NCI-H82 treated with DMSO at 0.1 percent for 48 hours (cell line): ENCODE measurements at regions not wholly inside any gene's neighbourhood (a gene's known extent, or its start where the extent isn't known, plus 50 kb on each side); places are given as distances from the start of the nearest gene placed in this dataset.
"Not testable (repeated sequence)": the region's sequence is repeated elsewhere in the genome, so short reads cannot be mapped to it uniquely, and the experiment has no call there.

ENCODE experiments used
- DNase-seq: peaks from one replicate; lab custom pipeline; 2025; ENCODE audit not compliant: unreplicated experiment; lab: John Stamatoyannopoulos, UW

GRCh38 chr3:118629821-118630220 lies 404.8 kb downstream of the IGSF11 start:
- no peak for DNase-seq

DNA sequence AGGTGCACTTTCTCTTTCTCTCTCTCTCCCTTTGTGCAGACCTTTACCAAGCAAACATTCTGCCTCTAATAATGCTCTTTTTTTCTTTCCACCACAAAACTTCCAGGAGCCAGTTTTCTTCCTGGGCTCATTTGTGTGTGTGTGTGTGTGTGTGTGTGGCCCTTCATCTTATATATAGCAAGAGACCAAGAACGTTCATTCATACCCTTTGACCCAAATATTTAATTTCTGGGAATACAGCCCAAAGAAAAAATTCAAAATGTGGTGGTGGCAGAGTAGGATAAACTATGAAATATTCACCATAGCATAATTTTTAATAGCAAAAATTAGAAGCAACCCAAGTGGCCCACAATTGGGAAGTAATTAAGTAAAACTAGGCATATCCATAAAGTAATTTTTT lies 398.9 kb downstream of the IGSF11 start:
- DNase-seq: no peak

DNA sequence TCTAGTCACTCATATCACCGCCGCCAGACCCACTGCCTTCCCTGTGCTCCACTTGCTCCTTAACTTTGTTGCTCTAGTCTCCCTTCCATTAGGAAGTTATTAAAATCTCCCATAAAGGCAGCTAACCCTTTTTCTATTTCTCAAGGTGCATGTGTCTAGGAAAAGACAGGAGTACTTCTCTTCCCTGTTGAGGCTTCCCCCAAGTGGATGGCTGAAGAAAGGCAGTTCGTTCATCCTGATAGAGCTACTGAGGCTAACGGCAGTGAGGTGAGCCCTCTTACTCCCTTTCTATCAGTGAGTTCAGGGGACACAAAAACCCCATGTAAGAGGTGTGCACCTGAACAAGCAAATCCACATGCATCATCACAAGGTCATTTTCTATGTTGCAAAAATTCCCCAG lies 397.8 kb downstream of the IGSF11 start:
- DNase-seq: no peak

- DNase-seq: no peak
These were observed 396.8 kb downstream of the IGSF11 start for GRCh38 chr3:118637846-118638245.

DNA sequence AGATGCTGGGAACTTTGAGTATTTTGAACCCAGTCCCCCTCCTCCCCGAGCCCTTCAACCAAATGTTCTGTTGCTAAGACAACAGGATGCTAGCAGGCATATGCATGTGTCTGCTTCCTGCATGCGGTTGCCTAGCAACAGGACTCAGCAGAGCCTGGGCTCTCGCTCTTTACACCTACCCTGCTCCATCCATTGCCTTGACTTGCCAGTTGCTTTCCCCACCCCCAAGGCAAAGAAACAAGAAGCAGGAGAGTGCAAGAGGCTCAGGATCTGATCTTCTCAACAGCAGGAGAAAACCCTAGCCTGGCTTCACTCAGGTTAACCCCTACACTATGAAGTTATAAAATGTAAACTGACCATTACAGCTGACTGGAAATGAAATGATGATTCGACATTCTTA lies 393.0 kb downstream of the IGSF11 start:
- DNase-seq: no peak

- no peak for DNase-seq
These were observed 363.5 kb downstream of the IGSF11 start for GRCh38 chr3:118671192-118671591.

- no peak for DNase-seq
These were observed 359.3 kb downstream of the IGSF11 start for GRCh38 chr3:118675305-118675704.

DNA sequence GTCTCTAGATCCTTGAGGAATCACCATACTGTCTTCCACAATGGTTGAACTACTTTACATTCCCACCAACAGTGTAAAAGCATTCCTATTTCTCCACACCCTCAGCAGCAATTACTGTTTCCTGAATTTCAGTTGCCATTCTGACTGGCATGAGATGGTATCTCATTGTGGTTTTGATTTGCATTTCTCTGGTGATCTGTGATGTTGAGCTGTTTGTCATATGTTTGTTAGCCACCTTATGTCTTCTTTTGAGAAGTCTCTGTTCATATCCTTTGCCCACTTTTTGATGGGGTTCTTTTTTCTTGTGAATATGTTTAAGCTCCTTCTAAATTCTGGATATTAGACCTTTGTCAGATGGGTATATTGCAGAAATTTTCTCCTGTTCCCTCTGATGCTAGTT lies 356.0 kb downstream of the IGSF11 start:
- DNase-seq: not testable (repeated sequence)

GRCh38 chr3:118682921-118683320 lies 351.7 kb downstream of the IGSF11 start:
- DNase-seq: peak; percentile 93

DNA sequence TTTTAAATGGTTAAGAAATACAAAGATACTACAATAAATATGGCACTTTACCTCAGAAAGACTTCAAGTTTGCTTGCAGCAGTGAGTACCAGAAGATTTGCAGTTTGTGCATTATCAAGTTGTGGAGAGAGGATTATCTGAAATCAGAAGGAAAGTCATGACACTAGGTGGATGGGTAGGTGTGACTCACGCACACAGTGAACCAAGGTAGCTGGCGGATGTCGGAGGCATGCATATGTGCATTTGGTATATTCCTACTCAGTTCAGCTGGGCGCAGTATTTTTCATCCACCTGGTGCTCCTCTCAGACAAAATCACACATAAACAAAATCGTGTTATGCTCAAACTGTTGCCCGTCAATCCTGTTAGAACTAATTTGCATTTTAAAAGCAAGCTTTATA lies 351.0 kb downstream of the IGSF11 start:
- DNase-seq: peak; percentile 75

GRCh38 chr3:118688396-118688884 lies 346.2 kb downstream of the IGSF11 start:
- DNase-seq: peak; percentile 13

DNA sequence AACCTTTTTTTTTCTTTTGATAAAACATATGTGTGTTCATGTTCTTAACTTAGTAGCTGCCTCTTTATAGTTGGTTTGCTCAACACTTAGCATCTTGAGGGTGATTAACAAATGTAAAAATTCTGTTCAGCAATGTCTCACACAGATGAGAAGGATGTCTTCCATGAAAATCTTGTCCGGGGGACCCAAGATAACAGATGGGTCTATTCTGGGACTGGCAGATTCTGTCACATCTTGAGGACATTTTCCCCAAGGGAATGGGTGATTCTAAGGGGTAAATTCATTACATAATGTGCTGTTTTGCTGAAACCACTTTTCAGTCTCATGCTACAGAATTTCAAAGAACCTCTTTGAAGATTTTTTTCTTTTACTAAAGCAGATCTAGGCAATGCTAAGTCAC lies 342.2 kb downstream of the IGSF11 start:
- DNase-seq: no peak

DNA sequence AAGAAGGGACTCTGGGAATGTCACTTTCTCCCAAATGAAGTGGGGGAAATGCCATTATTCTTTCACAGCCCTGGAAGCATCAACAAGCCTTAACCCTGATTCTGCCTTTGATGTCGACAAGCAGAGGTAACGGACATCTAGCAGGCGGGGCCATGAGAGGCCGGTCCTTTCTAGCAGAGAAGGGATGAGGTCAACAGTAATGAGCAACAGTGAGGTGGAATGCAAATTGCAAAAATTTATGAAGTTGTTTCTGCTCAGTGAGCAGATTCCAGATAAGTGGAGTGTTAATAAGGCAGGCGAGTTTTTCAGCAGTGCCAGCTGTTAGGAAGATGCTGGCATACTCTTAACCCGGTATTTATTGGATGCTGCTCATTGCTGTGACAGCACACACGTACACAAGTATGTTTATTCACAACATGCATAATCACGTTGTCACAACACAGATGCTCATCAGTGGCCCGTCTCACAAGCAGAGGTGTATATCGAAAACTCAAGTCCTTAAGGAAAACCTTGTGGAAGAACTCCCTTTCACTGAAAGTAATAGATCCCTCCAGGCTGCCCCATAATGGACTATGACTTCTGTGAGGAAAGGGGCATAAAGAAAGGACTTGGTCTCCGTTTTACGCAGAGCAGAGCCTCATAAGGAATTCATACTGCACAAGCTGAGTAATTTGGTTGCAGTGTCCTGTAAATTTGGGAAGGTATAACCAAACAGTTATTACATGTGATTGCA lies 329.0 kb downstream of the IGSF11 start:
- DNase-seq: no peak

- no peak for DNase-seq
These were observed 326.7 kb downstream of the IGSF11 start for GRCh38 chr3:118707991-118708390.

DNA sequence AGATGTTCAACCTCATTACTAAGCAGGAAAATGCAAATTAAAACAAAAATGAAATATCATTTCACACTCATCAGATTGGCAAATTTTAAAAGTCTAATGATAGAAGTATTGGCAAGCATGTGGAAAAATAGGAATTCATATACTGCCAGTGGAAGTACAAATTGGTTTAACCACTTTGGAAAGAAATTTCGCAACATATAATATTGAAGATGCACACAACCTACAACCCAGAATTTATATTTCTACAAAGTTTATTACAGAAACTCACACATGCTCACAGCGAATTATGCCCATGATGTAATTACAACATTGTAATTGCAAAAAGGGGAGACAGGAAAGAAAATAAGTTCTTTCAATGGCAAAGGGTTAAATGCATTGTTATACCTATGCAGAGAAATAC lies 324.1 kb downstream of the IGSF11 start:
- no peak for DNase-seq

DNA sequence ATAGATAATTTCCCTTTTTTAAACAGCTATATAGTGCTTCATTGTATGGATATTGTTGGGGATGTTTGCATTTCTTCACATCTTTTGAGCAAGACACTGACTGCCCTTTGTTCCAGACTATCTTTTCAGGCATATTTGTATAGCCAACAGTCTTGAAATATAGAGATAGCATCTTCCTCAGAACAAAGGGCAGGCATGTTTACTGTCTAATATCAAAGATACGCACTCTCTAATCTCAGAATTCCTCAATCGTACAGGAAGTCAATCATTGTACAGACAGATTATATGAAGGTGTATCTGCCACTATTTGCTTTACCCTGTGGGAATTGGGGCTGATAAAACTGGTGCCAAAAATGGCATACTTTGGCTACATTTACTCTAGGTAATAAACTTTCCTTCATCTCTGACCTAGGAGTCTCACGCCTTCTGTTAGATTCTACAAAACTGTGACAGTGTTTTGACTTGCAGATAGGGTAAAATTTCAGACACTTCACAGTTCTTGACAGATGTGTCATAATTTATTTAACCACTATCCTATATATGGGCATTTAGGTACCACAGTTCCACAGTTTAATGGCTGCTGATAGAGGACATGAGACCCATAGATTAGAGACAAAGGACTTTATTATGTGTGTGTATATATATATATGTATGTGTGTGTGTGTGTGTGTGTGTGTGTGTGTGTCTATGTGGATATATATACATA lies 321.0 kb downstream of the IGSF11 start:
- no peak for DNase-seq

DNA sequence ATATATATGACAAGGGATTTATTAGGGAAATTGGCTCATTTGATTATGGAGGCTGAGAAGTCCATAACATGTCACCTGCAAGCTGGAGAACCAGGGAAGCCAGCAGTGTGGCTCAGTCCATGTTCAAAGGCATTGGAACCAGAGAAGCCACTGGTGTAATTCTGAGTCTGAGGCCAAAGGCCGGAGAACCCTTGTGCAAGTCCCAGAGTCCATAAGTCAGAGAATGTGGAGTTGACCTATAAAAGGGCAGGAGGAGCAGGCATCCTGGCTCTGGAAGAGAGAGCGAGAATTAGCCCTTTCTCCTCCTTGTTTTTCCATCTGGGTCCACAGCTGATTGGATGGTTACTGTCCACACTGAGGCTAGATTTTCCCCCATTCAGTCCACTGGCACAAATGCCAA lies 319.8 kb downstream of the IGSF11 start:
- no peak for DNase-seq

GRCh38 chr3:118729546-118729945 lies 305.1 kb downstream of the IGSF11 start:
- peak; percentile 90 for DNase-seq

DNA sequence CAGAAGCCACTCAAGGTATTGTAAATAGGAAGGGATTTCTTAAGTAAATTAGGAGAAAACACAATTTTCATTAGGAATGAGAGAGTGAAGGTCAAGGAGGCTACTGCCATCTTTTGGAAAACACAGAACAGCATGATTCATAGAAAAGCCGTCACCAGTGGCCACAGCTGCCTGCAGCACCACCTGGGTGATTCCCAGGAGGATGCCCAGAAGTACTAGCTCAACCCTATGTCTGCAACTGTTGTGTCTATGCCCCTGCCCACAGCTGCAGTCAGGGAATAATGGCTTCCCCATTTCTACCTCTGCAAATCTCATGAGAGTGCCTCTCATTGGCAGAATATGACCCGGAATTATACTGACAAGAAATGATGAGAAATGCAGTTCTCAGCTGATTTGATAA lies 300.0 kb downstream of the IGSF11 start:
- DNase-seq: no peak

GRCh38 chr3:118736107-118736506 lies 298.5 kb downstream of the IGSF11 start:
- no peak for DNase-seq

- no peak for DNase-seq
These were observed 293.8 kb downstream of the IGSF11 start for GRCh38 chr3:118740722-118741290.

GRCh38 chr3:118742760-118743159 lies 291.9 kb downstream of the IGSF11 start:
- DNase-seq: no peak
